ENCODE measurements at regions not wholly inside any gene's neighbourhood (a gene's known extent, or its start where the extent isn't known, plus 50 kb on each side); places are given as distances from the start of the nearest gene placed in this dataset.
A peak's percentile ranks its signal among the peaks of the same experiment; 100 is the strongest.

GRCh38 chr6:113397236-113397635 lies 459.9 kb upstream of the MARCKS start:
- no peak overlapping the region for H3K27ac ChIP-seq
- no peak for TF ChIP-seq CTCF (conservative IDR thresholded peaks at IDR 0.05)

GRCh38 chr6:113401231-113401630 lies 455.9 kb upstream of the MARCKS start:
- TF ChIP-seq CTCF (conservative IDR thresholded peaks at IDR 0.05) = no peak
- no peak overlapping the region for H3K27ac ChIP-seq

GRCh38 chr6:113402544-113402943 lies 454.6 kb upstream of the MARCKS start:
- no peak for TF ChIP-seq CTCF (conservative IDR thresholded peaks at IDR 0.05)
- 0 out of 2 replicates have a peak overlapping the region, but pooled peaks have one; percentile 16 for H3K27ac ChIP-seq

- TF ChIP-seq CTCF (conservative IDR thresholded peaks at IDR 0.05) = no peak
These were observed 453.1 kb upstream of the MARCKS start for GRCh38 chr6:113403966-113404595.

GRCh38 chr6:113405326-113406047 lies 451.7 kb upstream of the MARCKS start:
- no peak for TF ChIP-seq CTCF (conservative IDR thresholded peaks at IDR 0.05)
- H3K27ac ChIP-seq = no peak overlapping the region

More at GRCh38 chr6:113403966-113404595, 453.1 kb upstream of the MARCKS start:
- no peak overlapping the region for H3K27ac ChIP-seq

GRCh38 chr6:113406048-113406695 lies 451.0 kb upstream of the MARCKS start:
- TF ChIP-seq CTCF (conservative IDR thresholded peaks at IDR 0.05) = no peak
- H3K27ac ChIP-seq = no peak overlapping the region

- no peak for TF ChIP-seq CTCF (conservative IDR thresholded peaks at IDR 0.05)
- H3K27ac ChIP-seq = peak overlapping the region; percentile 76
These were observed 446.1 kb upstream of the MARCKS start for GRCh38 chr6:113411011-113411410.
